ENCODE measurements at regions not wholly inside any gene's neighbourhood (a gene's known extent, or its start where the extent isn't known, plus 50 kb on each side); places are given as distances from the start of the nearest gene placed in this dataset.

DNA sequence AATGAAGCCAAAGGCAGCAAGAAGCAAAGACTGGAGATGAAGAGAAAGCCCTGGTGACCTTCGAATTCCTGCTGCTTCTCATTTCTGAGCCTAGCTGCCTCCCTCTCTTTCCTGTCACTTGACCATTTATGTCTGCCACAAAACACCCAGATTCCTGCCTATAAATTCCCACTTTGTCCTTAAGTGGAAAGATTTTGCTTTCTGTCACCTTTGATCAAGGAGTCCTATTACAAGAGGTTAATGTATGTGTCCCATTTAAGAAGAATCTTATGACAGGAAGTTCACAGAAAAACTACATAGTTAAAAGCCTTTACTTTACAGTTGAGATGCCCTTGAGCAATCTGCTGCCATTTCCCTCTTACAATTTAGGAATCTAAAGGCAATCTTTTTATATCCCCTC lies 155.7 kb downstream of the GALC start:
- Mint-ChIP-seq H3K4me1 (no peaks in the 10 kb centered on the region), H3K27me3 (no peaks in the 10 kb centered on the region), H3K27ac (no peak overlapping the region), H3K4me3 (no peak overlapping the region), H3K36me3 (ENCODE audit: low read depth) (no peaks in the 10 kb centered on the region), H3K9me3 (peaks cover 2% of the 10 kb centered on the region)
- TF ChIP-seq, protein P1, sequence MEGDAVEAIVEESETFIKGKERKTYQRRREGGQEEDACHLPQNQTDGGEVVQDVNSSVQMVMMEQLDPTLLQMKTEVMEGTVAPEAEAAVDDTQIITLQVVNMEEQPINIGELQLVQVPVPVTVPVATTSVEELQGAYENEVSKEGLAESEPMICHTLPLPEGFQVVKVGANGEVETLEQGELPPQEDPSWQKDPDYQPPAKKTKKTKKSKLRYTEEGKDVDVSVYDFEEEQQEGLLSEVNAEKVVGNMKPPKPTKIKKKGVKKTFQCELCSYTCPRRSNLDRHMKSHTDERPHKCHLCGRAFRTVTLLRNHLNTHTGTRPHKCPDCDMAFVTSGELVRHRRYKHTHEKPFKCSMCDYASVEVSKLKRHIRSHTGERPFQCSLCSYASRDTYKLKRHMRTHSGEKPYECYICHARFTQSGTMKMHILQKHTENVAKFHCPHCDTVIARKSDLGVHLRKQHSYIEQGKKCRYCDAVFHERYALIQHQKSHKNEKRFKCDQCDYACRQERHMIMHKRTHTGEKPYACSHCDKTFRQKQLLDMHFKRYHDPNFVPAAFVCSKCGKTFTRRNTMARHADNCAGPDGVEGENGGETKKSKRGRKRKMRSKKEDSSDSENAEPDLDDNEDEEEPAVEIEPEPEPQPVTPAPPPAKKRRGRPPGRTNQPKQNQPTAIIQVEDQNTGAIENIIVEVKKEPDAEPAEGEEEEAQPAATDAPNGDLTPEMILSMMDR (IDR thresholded peaks at IDR 0.05), result no peak
- POLR2A ChIA-PET, result no interaction called here
- CTCF ChIA-PET, result no interaction called here
- intact Hi-C loops (cut with micrococcal nuclease), result no loop called here
- DNase-seq (no peak), ATAC-seq (ENCODE audit: low read depth) (no peak)

DNA sequence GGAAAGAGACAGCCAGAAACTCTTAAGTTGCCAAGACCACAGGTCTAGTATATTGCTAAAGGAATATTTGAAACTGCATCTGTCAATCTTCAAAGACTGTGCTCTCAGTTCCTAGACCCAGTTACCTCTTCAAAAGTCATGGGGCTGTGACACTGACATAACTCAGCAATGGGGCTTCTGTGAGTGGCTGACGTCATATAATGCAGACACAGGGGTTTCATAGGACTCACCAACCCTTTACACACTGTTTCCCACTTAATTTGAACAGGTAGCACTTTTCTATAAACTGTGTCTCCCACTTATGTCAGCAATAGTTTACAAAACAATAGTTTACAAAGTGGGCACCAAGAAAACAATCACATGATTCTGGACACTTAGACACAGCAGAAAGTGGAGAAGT lies 158.4 kb downstream of the GALC start:
- no peak overlapping the region for H3K27ac Mint-ChIP-seq
- H3K36me3 Mint-ChIP-seq (ENCODE audit: low read depth), result no peaks in the 10 kb centered on the region
- H3K27me3 Mint-ChIP-seq, result peaks cover 5% of the 10 kb centered on the region
- intact Hi-C loops (cut with micrococcal nuclease), result no loop called here
- POLR2A ChIA-PET, result no interaction called here
- H3K4me1 Mint-ChIP-seq, result no peaks in the 10 kb centered on the region
- peaks cover 2% of the 10 kb centered on the region for H3K9me3 Mint-ChIP-seq
- DNase-seq (no peak), ATAC-seq (ENCODE audit: low read depth) (no peak)
- CTCF ChIA-PET, result no interaction called here
- TF ChIP-seq, protein P1 (IDR thresholded peaks at IDR 0.05), result no peak
- H3K4me3 Mint-ChIP-seq, result no peak overlapping the region

DNA sequence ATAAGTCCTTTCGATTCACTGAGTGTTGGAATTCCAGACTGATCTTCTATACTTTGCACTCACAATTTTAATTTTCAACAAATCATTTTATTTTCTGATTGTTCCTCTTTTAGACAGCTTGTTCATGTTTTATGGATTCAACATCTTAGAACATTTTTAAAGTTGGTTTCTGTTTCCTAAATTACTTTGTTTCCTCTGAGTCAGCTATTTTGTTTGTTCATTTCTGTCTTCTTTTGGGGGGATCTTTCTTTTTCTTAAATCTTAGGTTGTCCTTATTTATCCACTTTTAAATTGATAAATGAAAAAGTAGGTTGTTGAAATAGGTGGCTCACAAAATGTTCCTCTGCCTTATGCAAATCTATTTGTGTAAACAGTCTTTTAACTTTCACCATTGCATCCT lies 160.0 kb downstream of the GALC start:
- no peak overlapping the region for H3K27ac Mint-ChIP-seq
- no peaks in the 10 kb centered on the region for H3K36me3 Mint-ChIP-seq (ENCODE audit: low read depth)
- H3K4me1 Mint-ChIP-seq, result no peaks in the 10 kb centered on the region
- peaks cover 5% of the 10 kb centered on the region for H3K27me3 Mint-ChIP-seq
- no peak for ATAC-seq (ENCODE audit: low read depth)
- no peak overlapping the region for H3K4me3 Mint-ChIP-seq
- no peak for DNase-seq
- TF ChIP-seq, protein P1 (IDR thresholded peaks at IDR 0.05), result no peak
- intact Hi-C loops (cut with micrococcal nuclease), result no loop called here
- peaks cover 2% of the 10 kb centered on the region for H3K9me3 Mint-ChIP-seq
- ChIA-PET CTCF (no interaction called here), POLR2A (no interaction called here)

DNA sequence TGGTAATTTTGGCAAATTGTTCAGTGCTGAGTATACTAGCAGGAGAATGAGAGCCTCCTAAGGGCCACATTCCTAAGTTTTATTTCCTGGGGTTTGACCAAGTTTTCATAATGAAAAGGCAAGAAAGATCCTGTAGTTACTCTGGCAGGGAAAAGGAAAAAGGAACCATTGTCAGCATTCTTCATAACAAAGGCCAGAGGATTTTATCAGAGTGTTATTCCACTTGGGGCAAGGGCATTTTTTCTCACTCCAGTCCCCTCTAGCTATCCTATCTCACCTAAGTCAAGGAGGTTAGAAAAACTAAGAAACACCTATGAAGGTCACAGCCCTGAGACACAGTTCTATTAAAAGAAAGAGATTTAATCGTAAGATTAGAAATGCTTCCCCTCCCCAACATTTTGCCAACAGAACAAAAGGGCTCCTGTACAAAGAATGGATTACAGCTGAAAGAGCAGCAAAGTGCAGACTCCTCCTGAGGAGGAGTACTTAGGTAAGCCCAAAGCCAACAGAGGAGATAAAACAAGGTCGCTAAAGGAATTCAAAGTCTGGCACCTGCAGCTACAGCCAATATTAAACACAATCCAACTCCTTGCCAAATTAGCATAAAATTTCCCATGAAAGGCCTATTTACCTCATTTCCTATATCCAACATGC lies 162.4 kb downstream of the GALC start:
- no peak overlapping the region for H3K4me3 Mint-ChIP-seq
- ATAC-seq (ENCODE audit: low read depth) (no peak), DNase-seq (no peak)
- H3K9me3 Mint-ChIP-seq, result peaks cover 2% of the 10 kb centered on the region
- no peaks in the 10 kb centered on the region for H3K4me1 Mint-ChIP-seq
- no peak overlapping the region for H3K27ac Mint-ChIP-seq
- ChIA-PET CTCF (no interaction called here), POLR2A (no interaction called here)
- TF ChIP-seq, protein P1 (IDR thresholded peaks at IDR 0.05), result no peak
- H3K27me3 Mint-ChIP-seq, result peaks cover 5% of the 10 kb centered on the region
- intact Hi-C loops (cut with micrococcal nuclease), result no loop called here
- no peaks in the 10 kb centered on the region for H3K36me3 Mint-ChIP-seq (ENCODE audit: low read depth)

DNA sequence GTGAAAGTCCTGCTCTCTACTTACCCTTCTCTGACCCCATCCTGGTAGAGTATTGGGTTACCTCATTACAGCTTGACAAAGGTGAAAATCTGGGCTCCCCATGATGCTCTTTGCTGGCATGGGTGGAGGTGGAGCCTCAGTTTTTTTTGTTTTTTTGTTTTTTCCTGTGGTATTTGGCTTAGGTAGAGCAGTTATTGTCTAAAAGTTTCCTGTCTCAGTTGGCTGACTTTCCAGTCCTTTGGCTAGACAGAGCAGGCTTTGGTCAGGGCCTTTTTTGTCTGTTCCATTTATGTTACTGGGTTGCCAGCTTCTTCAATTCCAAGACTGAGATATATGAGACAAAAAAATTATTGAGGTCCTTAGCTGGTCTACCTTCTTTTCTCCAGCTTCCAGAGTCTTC lies 163.4 kb downstream of the GALC start:
- Mint-ChIP-seq H3K27ac (no peak overlapping the region), H3K9me3 (peaks cover 2% of the 10 kb centered on the region), H3K27me3 (peaks cover 5% of the 10 kb centered on the region), H3K4me3 (no peak overlapping the region), H3K4me1 (no peaks in the 10 kb centered on the region), H3K36me3 (ENCODE audit: low read depth) (no peaks in the 10 kb centered on the region)
- TF ChIP-seq, protein P1 (IDR thresholded peaks at IDR 0.05), result no peak
- no peak for DNase-seq
- intact Hi-C loops (cut with micrococcal nuclease), result no loop called here
- ChIA-PET POLR2A (no interaction called here), CTCF (no interaction called here)
- no peak for ATAC-seq (ENCODE audit: low read depth)
